ENCODE measurements at regions not wholly inside any gene's neighbourhood (a gene's known extent, or its start where the extent isn't known, plus 50 kb on each side); places are given as distances from the start of the nearest gene placed in this dataset.

DNA sequence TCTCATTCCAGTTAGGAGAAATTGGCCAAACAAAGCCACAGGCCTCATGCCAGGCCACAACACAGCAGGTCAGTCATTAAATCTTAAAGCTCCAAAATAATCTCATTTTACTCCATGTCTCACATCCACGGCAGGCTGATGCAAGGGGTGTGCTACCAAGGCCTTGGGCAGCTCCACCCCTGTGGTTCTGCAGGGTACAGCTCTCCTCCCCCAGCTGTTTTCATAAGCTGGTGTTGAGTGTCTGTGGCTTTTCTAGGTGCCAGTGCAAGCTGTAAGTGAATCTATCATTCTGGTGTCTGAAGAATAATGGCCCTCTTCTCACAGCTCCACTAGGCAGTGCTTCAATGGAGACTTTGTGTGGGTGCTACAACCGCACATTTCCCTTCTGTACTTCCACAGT is 949.2 kb downstream of the TECRL start:
- no peaks in the 10 kb centered on the region for H3K27me3 ChIP-seq (ENCODE audit: low read depth, low read length)
- H3K4me1 ChIP-seq (ENCODE audit: control insufficient read depth in 1 of 2, insufficient read depth in 2 of 2, low read length in 2 of 2): no peaks in the 10 kb centered on the region
- no peak overlapping the region for H3K4me3 ChIP-seq (ENCODE audit: low read depth in 1 of 2, low read length in 2 of 2)
- H3K36me3 ChIP-seq (ENCODE audit: control insufficient read depth in 1 of 2, insufficient read depth in 2 of 2, low read length in 2 of 2): no peaks in the 10 kb centered on the region
- no peaks in the 10 kb centered on the region for H3K9me3 ChIP-seq (ENCODE audit: control insufficient read depth in 1 of 2, low read length in 2 of 2)
- no peak overlapping the region for H3K27ac ChIP-seq (ENCODE audit: low read length)

- Histone ChIP-seq H3K4me3 (ENCODE audit: low read depth in 1 of 2, low read length in 2 of 2) (no peak overlapping the region), H3K27me3 (ENCODE audit: low read depth, low read length) (no peaks in the 10 kb centered on the region), H3K4me1 (ENCODE audit: control insufficient read depth in 1 of 2, insufficient read depth in 2 of 2, low read length in 2 of 2) (no peaks in the 10 kb centered on the region), H3K27ac (ENCODE audit: low read length) (no peak overlapping the region), H3K36me3 (ENCODE audit: control insufficient read depth in 1 of 2, insufficient read depth in 2 of 2, low read length in 2 of 2) (no peaks in the 10 kb centered on the region), H3K9me3 (ENCODE audit: control insufficient read depth in 1 of 2, low read length in 2 of 2) (no peaks in the 10 kb centered on the region)
Observed at GRCh38 chr4:63459329-63459728, 949.9 kb downstream of the TECRL start.

GRCh38 chr4:63458010-63458409 is 951.2 kb downstream of the TECRL start:
- Histone ChIP-seq H3K36me3 (ENCODE audit: control insufficient read depth in 1 of 2, insufficient read depth in 2 of 2, low read length in 2 of 2) (no peaks in the 10 kb centered on the region), H3K27me3 (ENCODE audit: low read depth, low read length) (no peaks in the 10 kb centered on the region)

GRCh38 chr4:63440236-63440635 is 969.0 kb downstream of the TECRL start:
- H3K27me3 ChIP-seq (ENCODE audit: low read depth, low read length): no peaks in the 10 kb centered on the region
- no peaks in the 10 kb centered on the region for H3K36me3 ChIP-seq (ENCODE audit: control insufficient read depth in 1 of 2, insufficient read depth in 2 of 2, low read length in 2 of 2)
- H3K4me3 ChIP-seq (ENCODE audit: low read depth in 1 of 2, low read length in 2 of 2): no peak overlapping the region
- H3K27ac ChIP-seq (ENCODE audit: low read length): no peak overlapping the region
- H3K9me3 ChIP-seq (ENCODE audit: control insufficient read depth in 1 of 2, low read length in 2 of 2): no peaks in the 10 kb centered on the region
- H3K4me1 ChIP-seq (ENCODE audit: control insufficient read depth in 1 of 2, insufficient read depth in 2 of 2, low read length in 2 of 2): no peaks in the 10 kb centered on the region

More at GRCh38 chr4:63458010-63458409, 951.2 kb downstream of the TECRL start:
- no peak overlapping the region for H3K4me3 ChIP-seq (ENCODE audit: low read depth in 1 of 2, low read length in 2 of 2)
- no peaks in the 10 kb centered on the region for H3K9me3 ChIP-seq (ENCODE audit: control insufficient read depth in 1 of 2, low read length in 2 of 2)
- H3K4me1 ChIP-seq (ENCODE audit: control insufficient read depth in 1 of 2, insufficient read depth in 2 of 2, low read length in 2 of 2): no peaks in the 10 kb centered on the region
- H3K27ac ChIP-seq (ENCODE audit: low read length): no peak overlapping the region

GRCh38 chr4:63430105-63430504 is 979.1 kb downstream of the TECRL start:
- Histone ChIP-seq H3K36me3 (ENCODE audit: control insufficient read depth in 1 of 2, insufficient read depth in 2 of 2, low read length in 2 of 2) (no peaks in the 10 kb centered on the region), H3K4me3 (ENCODE audit: low read depth in 1 of 2, low read length in 2 of 2) (no peak overlapping the region), H3K27ac (ENCODE audit: low read length) (no peak overlapping the region), H3K4me1 (ENCODE audit: control insufficient read depth in 1 of 2, insufficient read depth in 2 of 2, low read length in 2 of 2) (no peaks in the 10 kb centered on the region), H3K27me3 (ENCODE audit: low read depth, low read length) (no peaks in the 10 kb centered on the region), H3K9me3 (ENCODE audit: control insufficient read depth in 1 of 2, low read length in 2 of 2) (no peaks in the 10 kb centered on the region)

DNA sequence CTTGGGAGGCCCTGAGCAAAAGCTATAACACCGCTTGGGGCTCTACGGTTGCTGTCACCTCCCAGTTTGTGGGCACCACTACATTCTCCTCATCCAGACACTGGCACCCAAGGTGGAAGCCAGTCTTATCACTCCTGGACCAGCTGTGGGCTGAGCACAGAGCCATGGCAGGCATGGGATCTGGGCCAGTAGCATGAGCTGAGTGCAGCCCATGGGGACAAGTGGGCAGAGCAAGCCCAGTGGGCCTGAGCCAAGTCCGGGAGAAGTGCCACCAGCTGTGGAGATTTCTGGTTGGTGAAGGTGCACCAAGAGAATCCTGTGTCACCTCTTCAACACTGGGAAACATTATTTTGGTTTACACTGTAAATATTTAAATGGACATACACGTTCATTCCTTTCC is 1013.0 kb downstream of the TECRL start:
- no peak overlapping the region for H3K4me3 ChIP-seq (ENCODE audit: low read depth in 1 of 2, low read length in 2 of 2)
- H3K36me3 ChIP-seq (ENCODE audit: control insufficient read depth in 1 of 2, insufficient read depth in 2 of 2, low read length in 2 of 2): no peaks in the 10 kb centered on the region
- H3K4me1 ChIP-seq (ENCODE audit: control insufficient read depth in 1 of 2, insufficient read depth in 2 of 2, low read length in 2 of 2): no peaks in the 10 kb centered on the region
- no peak overlapping the region for H3K27ac ChIP-seq (ENCODE audit: low read length)
- no peaks in the 10 kb centered on the region for H3K27me3 ChIP-seq (ENCODE audit: low read depth, low read length)
- peaks cover 0 to 8% of the 10 kb centered on the region in 2 donors for H3K9me3 ChIP-seq (ENCODE audit: control insufficient read depth in 1 of 2, low read length in 2 of 2)

- Histone ChIP-seq H3K4me3 (ENCODE audit: low read depth in 1 of 2, low read length in 2 of 2) (no peak overlapping the region), H3K27ac (ENCODE audit: low read length) (no peak overlapping the region), H3K9me3 (ENCODE audit: control insufficient read depth in 1 of 2, low read length in 2 of 2) (peaks cover 0 to 8% of the 10 kb centered on the region in 2 donors), H3K4me1 (ENCODE audit: control insufficient read depth in 1 of 2, insufficient read depth in 2 of 2, low read length in 2 of 2) (no peaks in the 10 kb centered on the region), H3K36me3 (ENCODE audit: control insufficient read depth in 1 of 2, insufficient read depth in 2 of 2, low read length in 2 of 2) (no peaks in the 10 kb centered on the region), H3K27me3 (ENCODE audit: low read depth, low read length) (no peaks in the 10 kb centered on the region)
Observed at GRCh38 chr4:63393544-63393943, 1015.7 kb downstream of the TECRL start.

GRCh38 chr4:63379750-63380522 is 1029.3 kb downstream of the TECRL start:
- Histone ChIP-seq H3K27me3 (ENCODE audit: low read depth, low read length) (no peaks in the 10 kb centered on the region), H3K4me1 (ENCODE audit: control insufficient read depth in 1 of 2, insufficient read depth in 2 of 2, low read length in 2 of 2) (no peaks in the 10 kb centered on the region), H3K36me3 (ENCODE audit: control insufficient read depth in 1 of 2, insufficient read depth in 2 of 2, low read length in 2 of 2) (no peaks in the 10 kb centered on the region), H3K4me3 (ENCODE audit: low read depth in 1 of 2, low read length in 2 of 2) (no peak overlapping the region), H3K27ac (ENCODE audit: low read length) (no peak overlapping the region), H3K9me3 (ENCODE audit: control insufficient read depth in 1 of 2, low read length in 2 of 2) (no peaks in the 10 kb centered on the region)

DNA sequence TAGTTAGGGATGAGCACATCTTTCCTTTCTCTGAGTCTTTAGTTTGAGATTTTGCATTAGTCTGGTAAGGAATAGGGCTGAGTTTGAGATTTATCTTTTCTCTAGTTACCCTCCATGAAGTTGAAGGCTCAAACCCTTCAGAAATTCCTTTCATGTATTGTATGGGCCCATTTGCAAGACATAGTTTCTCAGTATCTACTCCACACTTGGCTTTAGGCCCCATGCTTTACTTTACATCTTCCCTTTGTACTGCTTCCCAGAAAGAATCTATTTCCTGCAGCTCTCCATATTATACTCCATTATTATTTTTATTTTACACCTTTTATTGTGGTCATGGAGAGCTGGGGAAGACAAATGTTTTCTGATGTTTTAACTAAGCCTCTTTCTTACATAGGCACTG is 1038.2 kb downstream of the TECRL start:
- Histone ChIP-seq H3K27me3 (ENCODE audit: low read depth, low read length) (no peaks in the 10 kb centered on the region), H3K4me3 (ENCODE audit: low read depth in 1 of 2, low read length in 2 of 2) (no peak overlapping the region), H3K9me3 (ENCODE audit: control insufficient read depth in 1 of 2, low read length in 2 of 2) (no peaks in the 10 kb centered on the region), H3K27ac (ENCODE audit: low read length) (no peak overlapping the region), H3K4me1 (ENCODE audit: control insufficient read depth in 1 of 2, insufficient read depth in 2 of 2, low read length in 2 of 2) (no peaks in the 10 kb centered on the region), H3K36me3 (ENCODE audit: control insufficient read depth in 1 of 2, insufficient read depth in 2 of 2, low read length in 2 of 2) (no peaks in the 10 kb centered on the region)

DNA sequence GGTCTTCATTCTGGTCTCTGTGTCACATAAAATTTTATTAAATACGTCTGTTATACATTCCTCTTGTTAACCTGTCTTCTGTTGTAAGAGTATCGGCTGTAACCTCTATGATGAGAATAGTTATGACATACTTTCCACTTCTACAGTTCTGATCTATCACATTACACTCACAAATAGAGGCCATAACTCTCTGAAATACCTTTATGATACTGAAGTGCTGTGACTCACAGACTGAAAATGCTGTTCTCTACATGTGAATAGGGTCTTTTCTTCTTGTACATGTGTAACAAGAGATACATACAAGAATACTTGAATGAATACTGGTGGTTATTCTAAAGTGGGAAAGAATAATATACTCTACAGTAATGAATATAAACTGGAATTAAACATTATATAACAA is 1047.6 kb downstream of the TECRL start:
- Histone ChIP-seq H3K4me3 (ENCODE audit: low read depth in 1 of 2, low read length in 2 of 2) (no peak overlapping the region), H3K36me3 (ENCODE audit: control insufficient read depth in 1 of 2, insufficient read depth in 2 of 2, low read length in 2 of 2) (no peaks in the 10 kb centered on the region), H3K27me3 (ENCODE audit: low read depth, low read length) (no peaks in the 10 kb centered on the region), H3K9me3 (ENCODE audit: control insufficient read depth in 1 of 2, low read length in 2 of 2) (no peaks in the 10 kb centered on the region), H3K4me1 (ENCODE audit: control insufficient read depth in 1 of 2, insufficient read depth in 2 of 2, low read length in 2 of 2) (no peaks in the 10 kb centered on the region), H3K27ac (ENCODE audit: low read length) (no peak overlapping the region)

DNA sequence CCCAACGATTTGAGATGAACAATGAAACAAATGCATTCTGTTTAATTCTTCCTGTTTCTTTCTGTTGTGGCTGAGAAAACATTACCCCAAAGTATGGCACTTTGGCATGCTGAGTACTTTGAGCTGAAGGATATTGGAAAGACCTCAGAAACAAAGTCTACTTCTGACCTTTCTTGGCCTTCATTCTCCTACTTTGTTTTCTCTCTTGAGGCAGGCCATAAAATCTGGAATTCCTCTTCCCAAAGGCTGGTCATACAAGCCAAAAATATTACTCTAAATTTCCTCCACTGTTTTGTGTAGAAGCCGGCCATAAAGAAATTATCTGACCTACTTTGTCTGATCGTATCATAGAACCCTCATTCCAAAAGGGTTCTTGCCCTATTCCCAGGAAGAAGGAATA is 1048.2 kb downstream of the TECRL start:
- no peak overlapping the region for H3K4me3 ChIP-seq (ENCODE audit: low read depth in 1 of 2, low read length in 2 of 2)
- no peak overlapping the region for H3K27ac ChIP-seq (ENCODE audit: low read length)
- H3K9me3 ChIP-seq (ENCODE audit: control insufficient read depth in 1 of 2, low read length in 2 of 2): no peaks in the 10 kb centered on the region
- H3K4me1 ChIP-seq (ENCODE audit: control insufficient read depth in 1 of 2, insufficient read depth in 2 of 2, low read length in 2 of 2): no peaks in the 10 kb centered on the region
- no peaks in the 10 kb centered on the region for H3K36me3 ChIP-seq (ENCODE audit: control insufficient read depth in 1 of 2, insufficient read depth in 2 of 2, low read length in 2 of 2)
- H3K27me3 ChIP-seq (ENCODE audit: low read depth, low read length): no peaks in the 10 kb centered on the region

- no peaks in the 10 kb centered on the region for H3K36me3 ChIP-seq (ENCODE audit: control insufficient read depth in 1 of 2, insufficient read depth in 2 of 2, low read length in 2 of 2)
- H3K4me3 ChIP-seq (ENCODE audit: low read depth in 1 of 2, low read length in 2 of 2): peak overlapping the region in 1 of 2 donors; percentile 3
- peaks cover 0 to 2% of the 10 kb centered on the region in 2 donors for H3K9me3 ChIP-seq (ENCODE audit: control insufficient read depth in 1 of 2, low read length in 2 of 2)
Observed at GRCh38 chr4:63349674-63350025, 1059.6 kb downstream of the TECRL start.

More at GRCh38 chr4:63349674-63350025, 1059.6 kb downstream of the TECRL start:
- no peak overlapping the region for H3K27ac ChIP-seq (ENCODE audit: low read length)
- no peaks in the 10 kb centered on the region for H3K4me1 ChIP-seq (ENCODE audit: control insufficient read depth in 1 of 2, insufficient read depth in 2 of 2, low read length in 2 of 2)
- no peaks in the 10 kb centered on the region for H3K27me3 ChIP-seq (ENCODE audit: low read depth, low read length)

Measured in muscle layer of duodenum (tissue), 2 donors.